ENCODE measurements at regions not wholly inside any gene's neighbourhood (a gene's known extent, or its start where the extent isn't known, plus 50 kb on each side); places are given as distances from the start of the nearest gene placed in this dataset.

DNA sequence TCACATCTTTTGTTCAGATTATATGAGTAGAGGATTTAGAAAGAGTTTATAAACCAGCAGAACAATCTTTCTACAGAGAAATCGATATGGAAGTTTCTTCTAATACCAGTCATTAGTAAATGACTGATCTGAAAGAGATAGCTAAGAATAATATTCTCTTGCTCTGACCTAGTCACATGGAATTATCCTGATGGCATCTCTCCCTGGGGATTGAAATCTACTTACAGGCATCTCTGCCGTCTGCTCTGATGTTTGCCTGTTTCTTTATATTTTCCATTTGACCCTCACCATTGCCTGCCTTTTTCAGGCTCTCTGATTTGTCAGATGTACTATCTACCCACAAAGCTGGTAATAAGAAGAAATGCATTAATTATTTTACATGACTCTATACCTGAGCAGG, 1157.3 kb downstream of the PCDH7 start:
- TF ChIP-seq, protein P1, sequence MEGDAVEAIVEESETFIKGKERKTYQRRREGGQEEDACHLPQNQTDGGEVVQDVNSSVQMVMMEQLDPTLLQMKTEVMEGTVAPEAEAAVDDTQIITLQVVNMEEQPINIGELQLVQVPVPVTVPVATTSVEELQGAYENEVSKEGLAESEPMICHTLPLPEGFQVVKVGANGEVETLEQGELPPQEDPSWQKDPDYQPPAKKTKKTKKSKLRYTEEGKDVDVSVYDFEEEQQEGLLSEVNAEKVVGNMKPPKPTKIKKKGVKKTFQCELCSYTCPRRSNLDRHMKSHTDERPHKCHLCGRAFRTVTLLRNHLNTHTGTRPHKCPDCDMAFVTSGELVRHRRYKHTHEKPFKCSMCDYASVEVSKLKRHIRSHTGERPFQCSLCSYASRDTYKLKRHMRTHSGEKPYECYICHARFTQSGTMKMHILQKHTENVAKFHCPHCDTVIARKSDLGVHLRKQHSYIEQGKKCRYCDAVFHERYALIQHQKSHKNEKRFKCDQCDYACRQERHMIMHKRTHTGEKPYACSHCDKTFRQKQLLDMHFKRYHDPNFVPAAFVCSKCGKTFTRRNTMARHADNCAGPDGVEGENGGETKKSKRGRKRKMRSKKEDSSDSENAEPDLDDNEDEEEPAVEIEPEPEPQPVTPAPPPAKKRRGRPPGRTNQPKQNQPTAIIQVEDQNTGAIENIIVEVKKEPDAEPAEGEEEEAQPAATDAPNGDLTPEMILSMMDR (IDR thresholded peaks at IDR 0.05), result no peak
- no peak for TF ChIP-seq POLR2A (IDR thresholded peaks at IDR 0.05)
